ENCODE measurements at regions not wholly inside any gene's neighbourhood (a gene's known extent, or its start where the extent isn't known, plus 50 kb on each side); places are given as distances from the start of the nearest gene placed in this dataset.

- no peaks in the 10 kb centered on the region for H3K36me3 ChIP-seq (ENCODE audit: insufficient read depth, low read length)
- peaks cover 3 to 26% (median 20%) of the 10 kb centered on the region in 5 donors for H3K9me3 Mint-ChIP-seq
- H3K27me3 ChIP-seq (ENCODE audit: insufficient read depth, low read length, poor library complexity, severe bottlenecking) = no peaks in the 10 kb centered on the region
- DNase-seq = no peak
- no peaks in the 10 kb centered on the region for H3K27me3 Mint-ChIP-seq
- H3K36me3 Mint-ChIP-seq = no peaks in the 10 kb centered on the region
- H3K9me3 ChIP-seq (ENCODE audit: low read length) = no peaks in the 10 kb centered on the region
- POLR2A ChIA-PET = no interaction called here
- CTCF ChIA-PET = no interaction called here
- H3K4me3 ChIP-seq (ENCODE audit: low read length) = no peak overlapping the region
- no peaks in the 10 kb centered on the region for H3K4me1 Mint-ChIP-seq
- H3K4me3 Mint-ChIP-seq = no peak overlapping the region
- H3K4me1 ChIP-seq (ENCODE audit: insufficient read depth, low read length) = no peaks in the 10 kb centered on the region
- no peak overlapping the region for H3K27ac Mint-ChIP-seq
- H3K27ac ChIP-seq (ENCODE audit: low read depth, low read length) = no peak overlapping the region
Observed at GRCh38 chr3:117201901-117202774, 492.6 kb downstream of the TUSC7 start.

GRCh38 chr3:117217355-117217754 lies 507.8 kb downstream of the TUSC7 start:
- no peaks in the 10 kb centered on the region for H3K27me3 Mint-ChIP-seq
- H3K27me3 ChIP-seq (ENCODE audit: insufficient read depth, low read length, poor library complexity, severe bottlenecking) = no peaks in the 10 kb centered on the region

GRCh38 chr3:117217760-117218316 lies 508.3 kb downstream of the TUSC7 start:
- no peaks in the 10 kb centered on the region for H3K36me3 ChIP-seq (ENCODE audit: insufficient read depth, low read length)
- Mint-ChIP-seq H3K4me3 (no peak overlapping the region), H3K27me3 (no peaks in the 10 kb centered on the region), H3K9me3 (peaks cover 0 to 30% (median 4%) of the 10 kb centered on the region in 5 donors), H3K27ac (no peak overlapping the region), H3K36me3 (peaks cover 0 to 1% (median 0%) of the 10 kb centered on the region in 3 donors), H3K4me1 (no peaks in the 10 kb centered on the region)
- CTCF ChIA-PET = interaction anchor here (0.8 kb wide), 1 partner anchor 9 kb away, joined by 3 read pairs; no protein-coding TSS in a partner anchor
- DNase-seq = no peak
- H3K9me3 ChIP-seq (ENCODE audit: low read length) = no peaks in the 10 kb centered on the region
- H3K27ac ChIP-seq (ENCODE audit: low read depth, low read length) = no peak overlapping the region
- no peak overlapping the region for H3K4me3 ChIP-seq (ENCODE audit: low read length)
- no peaks in the 10 kb centered on the region for H3K4me1 ChIP-seq (ENCODE audit: insufficient read depth, low read length)
- H3K27me3 ChIP-seq (ENCODE audit: insufficient read depth, low read length, poor library complexity, severe bottlenecking) = no peaks in the 10 kb centered on the region
- POLR2A ChIA-PET = no interaction called here

More at GRCh38 chr3:117217355-117217754, 507.8 kb downstream of the TUSC7 start:
- CTCF ChIA-PET = interaction anchor here (0.8 kb wide), 1 partner anchor 9 kb away, joined by 3 read pairs; no protein-coding TSS in a partner anchor
- Histone ChIP-seq H3K9me3 (ENCODE audit: low read length) (no peaks in the 10 kb centered on the region), H3K27ac (ENCODE audit: low read depth, low read length) (no peak overlapping the region), H3K36me3 (ENCODE audit: insufficient read depth, low read length) (no peaks in the 10 kb centered on the region), H3K4me3 (ENCODE audit: low read length) (no peak overlapping the region), H3K4me1 (ENCODE audit: insufficient read depth, low read length) (no peaks in the 10 kb centered on the region)
- DNase-seq = no peak
- Mint-ChIP-seq H3K4me3 (no peak overlapping the region), H3K9me3 (peaks cover 0 to 34% (median 5%) of the 10 kb centered on the region in 5 donors), H3K4me1 (no peaks in the 10 kb centered on the region), H3K27ac (no peak overlapping the region), H3K36me3 (peaks cover 0 to 1% (median 0%) of the 10 kb centered on the region in 3 donors)
- POLR2A ChIA-PET = no interaction called here

GRCh38 chr3:117218641-117219048 lies 509.1 kb downstream of the TUSC7 start:
- Histone ChIP-seq H3K27ac (ENCODE audit: low read depth, low read length) (no peak overlapping the region), H3K4me1 (ENCODE audit: insufficient read depth, low read length) (no peaks in the 10 kb centered on the region), H3K36me3 (ENCODE audit: insufficient read depth, low read length) (no peaks in the 10 kb centered on the region), H3K4me3 (ENCODE audit: low read length) (no peak overlapping the region), H3K27me3 (ENCODE audit: insufficient read depth, low read length, poor library complexity, severe bottlenecking) (no peaks in the 10 kb centered on the region), H3K9me3 (ENCODE audit: low read length) (no peaks in the 10 kb centered on the region)
- ChIA-PET CTCF (no interaction called here), POLR2A (no interaction called here)
- H3K27ac Mint-ChIP-seq = no peak overlapping the region
- H3K36me3 Mint-ChIP-seq = peaks cover 0 to 1% (median 0%) of the 10 kb centered on the region in 3 donors
- H3K27me3 Mint-ChIP-seq = no peaks in the 10 kb centered on the region
- peaks cover under 1 to 28% (median 4%) of the 10 kb centered on the region in 5 donors for H3K9me3 Mint-ChIP-seq
- no peak for DNase-seq
- no peak overlapping the region for H3K4me3 Mint-ChIP-seq
- H3K4me1 Mint-ChIP-seq = no peaks in the 10 kb centered on the region

GRCh38 chr3:117219296-117219695 lies 509.7 kb downstream of the TUSC7 start:
- DNase-seq = no peak

GRCh38 chr3:117226932-117227331 lies 517.4 kb downstream of the TUSC7 start:
- no peaks in the 10 kb centered on the region for H3K27me3 ChIP-seq (ENCODE audit: insufficient read depth, low read length, poor library complexity, severe bottlenecking)

More at GRCh38 chr3:117219296-117219695, 509.7 kb downstream of the TUSC7 start:
- Mint-ChIP-seq H3K4me1 (no peaks in the 10 kb centered on the region), H3K36me3 (peaks cover 0 to 1% (median 0%) of the 10 kb centered on the region in 3 donors), H3K27me3 (no peaks in the 10 kb centered on the region), H3K9me3 (peaks cover 2 to 26% (median 4%) of the 10 kb centered on the region in 5 donors), H3K27ac (no peak overlapping the region), H3K4me3 (no peak overlapping the region)
- no peaks in the 10 kb centered on the region for H3K27me3 ChIP-seq (ENCODE audit: insufficient read depth, low read length, poor library complexity, severe bottlenecking)
- no peak overlapping the region for H3K27ac ChIP-seq (ENCODE audit: low read depth, low read length)
- H3K36me3 ChIP-seq (ENCODE audit: insufficient read depth, low read length) = no peaks in the 10 kb centered on the region
- H3K4me1 ChIP-seq (ENCODE audit: insufficient read depth, low read length) = no peaks in the 10 kb centered on the region
- H3K9me3 ChIP-seq (ENCODE audit: low read length) = no peaks in the 10 kb centered on the region
- no peak overlapping the region for H3K4me3 ChIP-seq (ENCODE audit: low read length)
- ChIA-PET POLR2A (no interaction called here), CTCF (no interaction called here)

GRCh38 chr3:117228466-117228865 lies 518.9 kb downstream of the TUSC7 start:
- CTCF ChIA-PET = no interaction called here
- POLR2A ChIA-PET = no interaction called here
- H3K27me3 ChIP-seq (ENCODE audit: insufficient read depth, low read length, poor library complexity, severe bottlenecking) = no peaks in the 10 kb centered on the region
- Mint-ChIP-seq H3K9me3 (peaks cover 2 to 15% (median 11%) of the 10 kb centered on the region in 5 donors), H3K4me3 (no peak overlapping the region), H3K27me3 (no peaks in the 10 kb centered on the region), H3K27ac (no peak overlapping the region), H3K36me3 (no peaks in the 10 kb centered on the region), H3K4me1 (no peaks in the 10 kb centered on the region)
- DNase-seq = no peak
- no peaks in the 10 kb centered on the region for H3K9me3 ChIP-seq (ENCODE audit: low read length)
- H3K27ac ChIP-seq (ENCODE audit: low read depth, low read length) = no peak overlapping the region
- H3K4me3 ChIP-seq (ENCODE audit: low read length) = no peak overlapping the region
- no peaks in the 10 kb centered on the region for H3K4me1 ChIP-seq (ENCODE audit: insufficient read depth, low read length)
- no peaks in the 10 kb centered on the region for H3K36me3 ChIP-seq (ENCODE audit: insufficient read depth, low read length)

More at GRCh38 chr3:117226932-117227331, 517.4 kb downstream of the TUSC7 start:
- H3K9me3 ChIP-seq (ENCODE audit: low read length) = no peaks in the 10 kb centered on the region
- ChIA-PET POLR2A (no interaction called here), CTCF (interaction anchor here (1.3 kb wide), 1 partner anchor 9 kb away, joined by 3 read pairs; no protein-coding TSS in a partner anchor)
- no peak for DNase-seq
- H3K4me3 ChIP-seq (ENCODE audit: low read length) = no peak overlapping the region
- Mint-ChIP-seq H3K27ac (no peak overlapping the region), H3K27me3 (no peaks in the 10 kb centered on the region), H3K36me3 (no peaks in the 10 kb centered on the region), H3K4me1 (no peaks in the 10 kb centered on the region), H3K4me3 (no peak overlapping the region), H3K9me3 (peaks cover 2 to 13% (median 8%) of the 10 kb centered on the region in 5 donors)
- H3K4me1 ChIP-seq (ENCODE audit: insufficient read depth, low read length) = no peaks in the 10 kb centered on the region
- no peaks in the 10 kb centered on the region for H3K36me3 ChIP-seq (ENCODE audit: insufficient read depth, low read length)
- no peak overlapping the region for H3K27ac ChIP-seq (ENCODE audit: low read depth, low read length)

- Mint-ChIP-seq H3K27ac (no peak overlapping the region), H3K27me3 (no peaks in the 10 kb centered on the region), H3K4me3 (no peak overlapping the region), H3K9me3 (peaks cover 0 to 14% (median 11%) of the 10 kb centered on the region in 5 donors), H3K36me3 (no peaks in the 10 kb centered on the region), H3K4me1 (no peaks in the 10 kb centered on the region)
- ChIA-PET POLR2A (no interaction called here), CTCF (no interaction called here)
- Histone ChIP-seq H3K4me3 (ENCODE audit: low read length) (no peak overlapping the region), H3K27ac (ENCODE audit: low read depth, low read length) (no peak overlapping the region), H3K9me3 (ENCODE audit: low read length) (no peaks in the 10 kb centered on the region), H3K4me1 (ENCODE audit: insufficient read depth, low read length) (no peaks in the 10 kb centered on the region), H3K27me3 (ENCODE audit: insufficient read depth, low read length, poor library complexity, severe bottlenecking) (no peaks in the 10 kb centered on the region), H3K36me3 (ENCODE audit: insufficient read depth, low read length) (no peaks in the 10 kb centered on the region)
- no peak for DNase-seq
Observed at GRCh38 chr3:117230924-117231323, 521.3 kb downstream of the TUSC7 start.

Data from CD8-positive, alpha-beta memory T cell (primary cell).